ENCODE measurements at regions not wholly inside any gene's neighbourhood (a gene's known extent, or its start where the extent isn't known, plus 50 kb on each side); places are given as distances from the start of the nearest gene placed in this dataset.

GRCh38 chr22:26994801-26995200 lies 337.4 kb downstream of the MIAT start:
- H3K79me2 ChIP-seq (ENCODE audit: control insufficient read depth in 1 of 2, insufficient read depth in 2 of 2, low read length in 2 of 2) = no peaks in the 10 kb centered on the region
- no peak overlapping the region for H2BK5ac ChIP-seq (ENCODE audit: low read depth, low read length)
- no peak overlapping the region for H3K4ac ChIP-seq (replicated peaks; ENCODE audit: insufficient read length, low read depth, low read length)
- no peak overlapping the region for H3K4me3 ChIP-seq (ENCODE audit: extremely low read depth in 1 of 4, insufficient read depth in 2 of 4, low read depth in 3 of 4, low read length in 4 of 4)
- H3K23ac ChIP-seq (ENCODE audit: insufficient read length) = no peak overlapping the region
- H3K4me2 ChIP-seq (ENCODE audit: insufficient read depth in 1 of 2, low read depth in 2 of 2, low read length in 2 of 2) = no peak overlapping the region
- H3K9me3 ChIP-seq (ENCODE audit: insufficient read depth in 2 of 2, low read depth in 1 of 2, low read length in 1 of 2) = no peaks in the 10 kb centered on the region
- no peak overlapping the region for H3K18ac ChIP-seq (ENCODE audit: extremely low read depth, low read length)
- H4K8ac ChIP-seq (ENCODE audit: extremely low read depth, insufficient read depth, low read length) = no peak overlapping the region
- no peak overlapping the region for H3K27ac ChIP-seq (ENCODE audit: low read depth, low read length)
- no peak overlapping the region for H3K56ac ChIP-seq (replicated peaks; ENCODE audit: insufficient read length, low read depth, low read length)
- FAIRE-seq (no peak), DNase-seq (ENCODE audit: low read depth in 1 of 2, low spot score in 2 of 2) (no peak)
- H2BK12ac ChIP-seq (ENCODE audit: low read depth, low read length) = no peak overlapping the region
- peaks cover 4% of the 10 kb centered on the region; the same call in 1 of the 2 replicates for H3K23me2 ChIP-seq (ENCODE audit: low read depth, low read length)
- WGBS, 2 experiments (ENCODE audit: extremely low coverage in 1 of 2, insufficient coverage in 1 of 2, insufficient read length in 1 of 2, insufficient replicate concordance in 2 of 2, low coverage in 1 of 2, low lambda C conversion rate in 2 of 2, missing lambda C conversion rate in 1 of 2) = 80% methylated on average over 4 of the region's 4 CpGs; no CpG with 5 or more reads in 1 of the 2 experiments
- no peak overlapping the region for H2AK5ac ChIP-seq (ENCODE audit: low read depth, low read length)
- H3K36me3 ChIP-seq (ENCODE audit: control insufficient read depth in 2 of 4, insufficient read depth in 4 of 4, low read length in 3 of 4) = no peaks in the 10 kb centered on the region
- POLR2A ChIA-PET (ENCODE audit: partially characterized antibody) = no interaction called here
- H3K4me1 ChIP-seq (replicated peaks in 1 of 4; ENCODE audit: control insufficient read depth in 3 of 4, insufficient read depth in 4 of 4, low read length in 3 of 4) = no peaks in the 10 kb centered on the region
- no peak overlapping the region for H4K91ac ChIP-seq (replicated peaks; ENCODE audit: insufficient read length, low read length)
- H3K14ac ChIP-seq (ENCODE audit: insufficient read length) = no peak overlapping the region
- H4K20me1 ChIP-seq (replicated peaks in 1 of 2; ENCODE audit: control insufficient read depth in 1 of 2, insufficient read depth in 2 of 2, low read length in 2 of 2) = no peaks in the 10 kb centered on the region
- H2BK20ac ChIP-seq (ENCODE audit: low read length) = no peak overlapping the region
- no peaks in the 10 kb centered on the region; a peak in 1 of 7 replicates for H3K27me3 ChIP-seq (replicated peaks in 1 of 4; ENCODE audit: control insufficient read depth in 3 of 4, extremely low read depth in 1 of 4, insufficient read depth in 3 of 4, low read length in 3 of 4)
- no peak overlapping the region for H2AFZ ChIP-seq (ENCODE audit: low read length)
- H2BK120ac ChIP-seq (replicated peaks; ENCODE audit: low read depth, low read length) = no peak overlapping the region
- H2BK15ac ChIP-seq (ENCODE audit: low read length) = no peak overlapping the region
- no peak overlapping the region for H3K9ac ChIP-seq (replicated peaks in 1 of 4; ENCODE audit: extremely low read depth in 1 of 4, low read depth in 3 of 4, low read length in 3 of 4)
- H4K5ac ChIP-seq (ENCODE audit: insufficient read length, low read depth, low read length) = no peak overlapping the region
- no peaks in the 10 kb centered on the region for H3K79me1 ChIP-seq (ENCODE audit: low read depth, low read length)
- CTCF ChIA-PET (ENCODE audit: partially characterized antibody) = interaction anchor here (1.5 kb wide), 1 partner anchor 9 kb away, joined by 5 read pairs; no protein-coding TSS in a partner anchor
- no peak for TF ChIP-seq POLR2AphosphoS5 (IDR thresholded peaks at IDR 0.05; ENCODE audit: low read depth, low read length)
- TF ChIP-seq SRF (IDR thresholded peaks at IDR 0.05; ENCODE audit: low read depth, low read length) = no peak
- no peak for TF ChIP-seq RXRA (IDR thresholded peaks at IDR 0.05; ENCODE audit: insufficient read depth, low read depth, low read length)
- TF ChIP-seq FOSL1 (IDR thresholded peaks at IDR 0.05; ENCODE audit: insufficient read depth, low read depth, low read length) = no peak
- TF ChIP-seq CHD2 (IDR thresholded peaks at IDR 0.05; ENCODE audit: low read length) = no peak
- TF ChIP-seq TAF7 (optimal IDR thresholded peaks at IDR 0.05; ENCODE audit: borderline replicate concordance, low read depth, low read length) = no peak
- no peak for TF ChIP-seq RBBP5 (IDR thresholded peaks at IDR 0.05; ENCODE audit: borderline replicate concordance, low read depth, low read length)

All from H1 (cell line).